Stimulated activated CD4-positive, alpha-beta T cell treated with anti-CD3 and anti-CD28 coated beads, Interleukin-1b, Interleukin-23, amount 100 ng/mL, for 24 hours (primary cell): ENCODE measurements at regions not wholly inside any gene's neighbourhood (a gene's known extent, or its start where the extent isn't known, plus 50 kb on each side); places are given as distances from the start of the nearest gene placed in this dataset.

Experiments
- DNase-seq, 4 experiments: peaks; one replicate each; pipeline ENCODE4 v3.0.0-alpha.2; 2020; ENCODE audit warnings: low read depth in 4 of 4, low spot score in 1 of 4

DNA sequence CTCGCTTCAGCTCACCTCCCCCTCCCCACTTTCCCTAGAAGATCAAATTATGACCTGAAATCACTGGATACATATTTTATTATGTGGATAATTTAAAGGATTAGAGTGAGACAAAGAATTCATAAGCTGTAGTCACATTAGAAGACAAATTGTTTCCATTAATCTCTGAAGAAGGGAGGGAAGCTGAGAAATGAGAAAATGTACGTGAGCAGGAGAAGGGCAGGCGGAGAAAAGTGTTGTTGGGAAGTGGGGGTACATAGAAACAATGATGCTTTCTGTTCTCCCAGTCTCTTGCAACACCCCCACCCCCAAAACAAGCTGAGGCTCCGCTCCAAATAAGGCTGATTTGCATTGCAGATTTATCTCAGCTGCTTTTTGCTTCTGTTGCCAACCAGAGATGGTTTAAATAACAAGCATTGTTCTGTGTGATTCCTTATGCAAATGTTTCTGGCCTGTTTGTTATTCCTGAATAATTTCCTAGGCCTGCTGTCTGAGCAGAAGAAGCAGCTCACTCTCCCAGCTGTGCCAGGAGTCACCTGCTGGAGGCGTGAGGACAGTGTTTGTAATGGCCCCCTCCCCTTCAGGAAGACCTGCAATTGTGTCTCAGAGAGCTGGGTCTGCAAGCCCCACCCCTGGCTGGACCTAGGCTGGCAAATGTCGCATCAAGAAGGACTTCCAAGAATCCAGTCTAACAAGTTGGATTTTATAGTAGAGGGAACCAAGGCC lies 121.8 kb upstream of the TNR start:
- no peak for DNase-seq

DNA sequence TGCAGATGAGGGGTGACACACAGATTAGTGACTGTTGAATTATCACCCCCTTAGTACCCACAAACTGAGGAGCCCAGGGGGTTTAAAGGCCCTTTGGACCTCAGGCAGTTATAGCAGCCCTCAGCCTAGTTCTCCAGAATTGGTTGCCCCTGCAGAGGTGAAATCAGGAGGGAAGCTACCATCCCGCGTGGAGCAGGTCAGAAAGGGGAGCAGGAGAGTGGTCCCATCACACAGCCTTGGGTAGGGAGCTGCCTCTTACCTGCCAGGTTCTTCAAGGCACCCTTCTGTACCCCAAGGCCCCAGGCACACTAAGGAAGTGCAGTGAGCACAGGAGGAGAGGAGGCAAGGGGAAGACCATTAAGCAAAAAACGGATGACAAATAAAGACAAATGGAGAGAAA lies 121.2 kb upstream of the TNR start:
- DNase-seq, result no peak

- no peak for DNase-seq
Measured at GRCh38 chr1:175864183-175864582, 120.8 kb upstream of the TNR start.

GRCh38 chr1:175863299-175864050 lies 120.1 kb upstream of the TNR start:
- no peak for DNase-seq

GRCh38 chr1:175862408-175862807 lies 119.0 kb upstream of the TNR start:
- DNase-seq, result no peak

DNA sequence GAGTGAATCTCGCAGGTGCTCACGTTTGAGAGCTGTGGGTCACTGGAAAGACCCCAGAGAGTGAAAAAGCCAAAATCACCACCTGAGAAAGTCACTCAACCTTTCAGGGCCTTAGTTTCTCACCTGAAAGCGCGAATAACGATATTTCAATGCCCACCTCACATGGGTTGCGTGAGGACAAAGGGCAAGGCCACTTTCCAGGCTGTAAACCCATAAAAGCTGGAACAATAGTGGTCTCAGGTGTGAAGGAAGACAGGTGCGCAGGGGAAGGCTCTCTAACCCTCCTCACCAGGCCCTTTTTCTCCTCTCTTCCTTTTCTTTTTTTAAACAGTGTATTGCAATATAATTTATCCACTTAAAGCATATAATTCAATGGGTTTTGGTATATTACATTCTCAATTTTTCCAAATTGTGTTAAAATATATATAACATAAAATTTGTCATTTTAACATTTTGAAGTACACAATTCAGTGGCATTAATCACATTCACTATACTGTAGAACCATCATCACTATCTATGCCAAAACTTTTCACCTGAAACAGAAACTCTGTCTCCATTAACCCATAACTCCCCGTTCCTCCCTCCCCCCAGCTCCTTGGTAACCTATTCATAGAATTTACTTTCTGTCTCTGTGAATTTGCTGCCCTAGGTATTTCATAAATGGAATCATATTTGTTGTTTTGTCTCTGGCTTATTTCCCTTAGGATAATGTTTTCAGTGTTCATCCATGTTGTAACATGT lies 118.4 kb upstream of the TNR start:
- no peak for DNase-seq

DNA sequence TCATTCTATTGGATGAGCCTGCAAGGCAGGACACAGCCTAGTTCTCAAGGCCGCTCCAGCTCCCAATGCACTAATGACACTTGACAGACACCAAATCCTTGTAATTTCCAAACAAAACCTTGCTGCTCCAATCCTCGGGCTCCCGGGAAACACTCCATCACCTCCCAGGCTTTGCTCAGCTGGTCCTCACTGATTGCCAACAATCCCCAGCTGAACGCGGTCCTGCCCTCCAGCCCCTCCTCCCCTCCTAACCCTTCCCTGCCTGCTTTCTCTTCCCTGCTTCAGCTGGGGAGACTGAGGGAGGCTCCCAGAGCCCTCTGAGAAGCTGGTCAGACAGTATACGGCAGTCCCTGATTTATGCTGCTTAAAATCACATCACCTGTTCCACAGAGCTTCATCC lies 114.4 kb upstream of the TNR start:
- DNase-seq, result no peak

DNA sequence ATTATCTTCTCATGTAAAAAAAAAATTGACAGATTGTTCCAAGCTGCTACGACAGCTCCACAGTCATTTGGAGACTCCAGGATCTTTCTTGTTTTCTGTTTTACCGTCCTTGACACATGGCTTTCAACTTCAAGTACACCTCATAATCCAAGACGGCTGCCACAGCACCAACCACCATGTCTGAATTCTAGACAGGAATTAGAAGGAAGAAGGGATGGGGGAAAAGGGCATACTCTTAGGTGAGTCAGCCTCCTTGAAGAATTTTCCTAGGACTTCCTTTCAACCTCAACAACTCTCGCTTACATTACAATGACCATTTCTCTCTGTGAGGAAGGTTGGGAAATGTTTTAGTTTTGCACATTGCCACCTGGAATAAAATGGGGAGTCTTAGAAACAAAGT lies 110.3 kb upstream of the TNR start:
- no peak for DNase-seq

DNA sequence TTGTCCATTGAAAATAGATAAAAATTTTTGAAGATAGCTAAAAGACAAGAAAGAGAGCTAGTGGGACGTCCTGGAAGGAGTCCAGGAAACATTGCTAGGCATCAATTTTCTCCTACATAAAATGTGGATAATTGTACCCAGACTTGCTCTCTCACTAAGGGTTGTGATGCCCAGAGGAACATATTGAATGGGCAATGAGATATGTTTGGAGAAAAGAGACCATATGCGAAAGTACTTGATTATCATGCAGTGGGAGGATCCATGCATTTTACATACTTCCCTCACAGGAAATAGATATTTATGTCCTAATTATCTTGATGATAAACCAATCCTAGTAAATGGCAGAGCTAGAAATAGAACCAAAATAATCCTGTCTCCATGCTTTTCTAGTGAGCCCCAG lies 108.4 kb upstream of the TNR start:
- no peak for DNase-seq

- no peak for DNase-seq
Measured at GRCh38 chr1:175848329-175848728, 104.9 kb upstream of the TNR start.

DNA sequence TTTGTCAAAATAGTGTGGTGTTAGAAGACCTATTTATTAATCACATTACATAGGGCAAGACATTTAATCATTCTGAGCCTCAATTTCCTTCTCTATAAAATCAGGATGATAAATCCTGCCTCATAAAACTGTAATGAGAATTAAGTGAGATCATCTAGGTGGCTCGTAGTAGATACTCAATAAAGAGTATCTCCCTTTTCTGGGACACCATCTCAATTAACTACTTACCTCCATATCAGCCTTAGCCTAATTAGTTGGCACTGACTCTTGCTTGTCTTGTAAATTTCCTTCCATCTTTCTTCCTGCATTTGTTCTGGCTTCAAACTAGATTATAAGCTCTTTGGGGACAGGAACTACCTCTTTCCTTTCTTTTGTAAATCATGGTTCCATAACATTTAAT lies 102.6 kb upstream of the TNR start:
- no peak for DNase-seq

DNA sequence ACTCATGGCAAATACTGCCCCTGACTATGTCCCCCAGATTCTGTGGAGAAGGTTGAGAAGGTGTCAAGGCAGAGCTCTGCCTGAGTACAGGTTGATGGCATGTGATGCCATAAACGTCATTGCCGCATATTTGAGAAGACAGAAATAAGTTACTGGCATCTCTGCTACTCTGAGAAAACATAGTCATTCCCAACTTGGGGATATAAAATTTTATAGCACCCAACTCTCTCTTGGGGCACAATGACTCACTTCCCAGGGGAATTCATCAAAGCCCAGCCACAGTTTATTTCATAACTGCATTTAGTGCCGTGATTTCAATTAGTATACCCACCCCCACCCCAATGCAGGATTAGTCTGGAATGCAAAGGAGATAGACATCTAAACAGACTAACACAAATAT lies 101.9 kb upstream of the TNR start:
- DNase-seq, result no peak

- DNase-seq, result no peak
Measured at GRCh38 chr1:175844877-175845276, 101.5 kb upstream of the TNR start.

GRCh38 chr1:175842550-175842949 lies 99.2 kb upstream of the TNR start:
- DNase-seq, result no peak

DNA sequence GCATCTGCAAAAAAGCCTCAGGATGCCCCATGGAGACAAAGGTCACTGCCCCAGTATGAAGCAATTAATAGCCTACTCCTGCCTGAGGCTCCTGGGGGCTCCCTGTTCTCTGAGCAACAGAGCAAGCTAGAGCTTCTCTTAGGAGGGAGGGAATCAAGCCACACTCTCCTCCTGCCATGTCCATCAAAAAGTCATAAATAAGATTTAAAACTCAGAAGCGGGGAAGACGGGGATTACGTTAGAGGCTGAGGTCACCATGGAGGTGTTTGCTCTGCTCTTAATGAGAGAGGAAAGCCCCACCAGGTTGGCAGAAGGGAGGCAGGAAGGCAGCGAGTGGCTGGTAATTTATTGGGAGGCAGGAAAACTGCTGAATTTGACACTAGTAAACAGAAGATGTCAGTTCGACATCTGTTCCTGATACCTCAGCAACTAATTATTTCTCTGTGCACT lies 98.4 kb upstream of the TNR start:
- DNase-seq, result no peak

GRCh38 chr1:175840787-175841186 lies 97.4 kb upstream of the TNR start:
- no peak for DNase-seq

DNA sequence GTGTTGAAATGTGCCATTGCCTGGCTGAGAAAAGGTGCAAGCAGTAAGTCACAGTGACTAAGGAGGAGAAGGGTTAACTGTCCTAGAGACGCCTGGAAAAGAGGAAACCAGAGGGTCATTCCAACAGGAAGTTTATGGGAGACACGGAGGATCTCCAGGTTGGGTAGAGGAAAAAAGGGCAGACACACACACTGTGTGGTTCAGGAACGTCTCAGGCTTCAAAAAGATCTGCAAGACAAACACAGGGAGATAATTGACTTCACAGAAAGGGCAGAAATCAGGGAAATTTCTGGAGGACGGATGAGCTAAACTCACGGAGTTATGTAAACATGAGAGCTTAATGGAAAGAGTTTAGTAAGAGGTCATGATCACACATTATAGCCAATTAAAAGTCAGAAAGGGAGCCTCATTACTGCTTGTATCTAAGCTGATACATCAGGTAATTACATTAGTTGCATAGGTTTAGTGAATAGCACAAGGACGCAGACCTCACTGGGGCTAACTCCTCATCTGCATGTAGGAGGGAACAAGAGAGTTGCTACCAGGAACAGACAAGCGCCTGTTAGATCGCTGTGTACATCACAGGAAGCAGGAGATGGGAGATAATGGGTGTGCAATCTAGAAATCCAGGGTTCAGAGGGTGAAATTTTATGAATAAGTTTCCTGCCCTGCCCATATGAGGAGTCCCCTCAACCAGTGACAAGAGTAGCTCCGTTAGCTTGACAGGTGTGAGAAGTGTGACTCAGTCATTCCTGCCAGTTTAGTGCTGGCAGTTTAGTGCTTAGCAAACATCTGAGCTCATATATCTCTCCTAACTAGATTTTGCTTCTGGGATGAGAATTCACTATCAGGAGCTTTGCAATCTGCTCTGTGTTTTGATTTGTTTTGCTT lies 96.6 kb upstream of the TNR start:
- no peak for DNase-seq

- DNase-seq, result no peak
Measured at GRCh38 chr1:175834597-175834996, 91.2 kb upstream of the TNR start.

GRCh38 chr1:175833951-175834350 lies 90.6 kb upstream of the TNR start:
- no peak for DNase-seq

GRCh38 chr1:175833502-175833901 lies 90.1 kb upstream of the TNR start:
- DNase-seq, result no peak

DNA sequence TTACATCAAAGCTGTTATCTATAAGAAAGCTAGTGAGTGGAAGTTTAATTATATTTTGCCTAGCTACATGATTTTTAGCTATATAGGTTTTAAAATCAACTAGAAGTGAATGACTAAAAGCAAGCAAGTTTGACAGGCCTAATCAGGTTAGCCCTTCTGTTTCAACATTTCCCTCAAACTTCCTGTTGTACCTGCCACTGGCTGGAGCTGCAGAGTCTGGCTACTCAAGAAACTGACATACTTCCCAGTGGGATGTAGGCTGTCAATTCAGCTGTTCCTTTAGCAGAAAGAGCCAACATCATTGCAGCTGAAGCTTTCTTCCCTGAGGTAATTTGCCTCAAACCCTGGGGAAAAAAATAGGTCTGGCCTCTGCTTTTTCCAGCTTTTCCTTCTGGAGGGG lies 87.1 kb upstream of the TNR start:
- no peak for DNase-seq
